Epithelial cell of proximal tubule (primary cell): ENCODE measurements at regions not wholly inside any gene's neighbourhood (a gene's known extent, or its start where the extent isn't known, plus 50 kb on each side); places are given as distances from the start of the nearest gene placed in this dataset.
"Not testable (repeated sequence)": the region's sequence is repeated elsewhere in the genome, so short reads cannot be mapped to it uniquely, and the experiment has no call there.

ENCODE experiments used
- DNase-seq: peaks from one replicate; pipeline ENCODE4 v3.0.0-alpha.2; 2011; ENCODE audit warnings: low read depth
- H3K4me3 ChIP-seq: 2 replicates; pipeline ENCODE4 v1.5.1; 2011; ENCODE audit warnings: low read depth, mild to moderate bottlenecking, low read length
- CTCF ChIP-seq: conservative IDR thresholded peaks from 2 replicates; pipeline ENCODE4 v1.5.1; 2012; ENCODE audit warnings: low read depth, mild to moderate bottlenecking, low read length

GRCh38 chr3:75320369-75320768, 343.8 kb upstream of the FRG2C start:
- no peak for TF ChIP-seq CTCF
- H3K4me3 ChIP-seq = no peak overlapping the region
- DNase-seq = no peak

- H3K4me3 ChIP-seq = no peak overlapping the region
- TF ChIP-seq CTCF = no peak
- DNase-seq = no peak
Observed at GRCh38 chr3:75321060-75321459, 343.1 kb upstream of the FRG2C start.

- DNase-seq, H3K4me3 ChIP-seq: not testable (repeated sequence)
Observed at GRCh38 chr3:75323936-75324335, 340.2 kb upstream of the FRG2C start.

GRCh38 chr3:75325716-75326115, 338.4 kb upstream of the FRG2C start:
- DNase-seq = no peak
- no peak overlapping the region for H3K4me3 ChIP-seq
- TF ChIP-seq CTCF = no peak

GRCh38 chr3:75327453-75327852, 336.7 kb upstream of the FRG2C start:
- no peak for TF ChIP-seq CTCF
- no peak for DNase-seq
- H3K4me3 ChIP-seq = no peak overlapping the region

- no peak overlapping the region for H3K4me3 ChIP-seq
- no peak for TF ChIP-seq CTCF
- DNase-seq = no peak
Observed at GRCh38 chr3:75329476-75330097, 334.5 kb upstream of the FRG2C start.

GRCh38 chr3:75330446-75330845, 333.7 kb upstream of the FRG2C start:
- not testable (repeated sequence) for H3K4me3 ChIP-seq, DNase-seq

- DNase-seq, H3K4me3 ChIP-seq: not testable (repeated sequence)
Observed at GRCh38 chr3:75332090-75332489, 332.0 kb upstream of the FRG2C start.

GRCh38 chr3:75332794-75333193, 331.3 kb upstream of the FRG2C start:
- no peak for DNase-seq
- TF ChIP-seq CTCF = no peak
- no peak overlapping the region for H3K4me3 ChIP-seq
